ENCODE measurements at regions not wholly inside any gene's neighbourhood (a gene's known extent, or its start where the extent isn't known, plus 50 kb on each side); places are given as distances from the start of the nearest gene placed in this dataset.

- H3K9me3 ChIP-seq (ENCODE audit: control insufficient read depth, low read depth, low read length) = no peaks in the 10 kb centered on the region
- no peak overlapping the region for H3K27ac ChIP-seq (ENCODE audit: control insufficient read depth, insufficient read depth, low read length)
- FAIRE-seq (no peak), DNase-seq (ENCODE audit: low read depth, low spot score) (no peak)
- H3K9ac ChIP-seq (ENCODE audit: control insufficient read depth, extremely low read depth, insufficient read depth, low read length) = no peak overlapping the region
- peaks cover 23% of the 10 kb centered on the region for H3K27me3 ChIP-seq (ENCODE audit: control insufficient read depth, extremely low read depth, insufficient read depth, low read length)
- dilution Hi-C loops (cut with MboI; ENCODE audit: extremely low pct_ligation_motif_present, low sequenced_read_pairs) = no loop called here
- H3K4me2 ChIP-seq (ENCODE audit: control insufficient read depth, extremely low read depth, insufficient read depth, low read depth, low read length) = no peak overlapping the region
- TF ChIP-seq CTCF (optimal IDR thresholded peaks at IDR 0.05 in 1 of 3, IDR thresholded peaks at IDR 0.05 in 1 of 3, conservative IDR thresholded peaks at IDR 0.05 in 1 of 3; ENCODE audit: extremely low read depth in 1 of 3, insufficient read depth in 2 of 3, low read length in 3 of 3) (no peak), EZH2 (IDR thresholded peaks at IDR 0.05; ENCODE audit: low read length) (no peak)
- no peaks in the 10 kb centered on the region for H3K9me1 ChIP-seq (ENCODE audit: control insufficient read depth, extremely low read depth, insufficient read depth, low read length)
- H3K4me1 ChIP-seq (ENCODE audit: control insufficient read depth, extremely low read depth, insufficient read depth, low read length) = no peaks in the 10 kb centered on the region
- H3K36me3 ChIP-seq (ENCODE audit: control insufficient read depth in 2 of 2, extremely low read depth in 1 of 2, insufficient read depth in 2 of 2, low read length in 2 of 2) = no peaks in the 10 kb centered on the region
- no peaks in the 10 kb centered on the region for H4K20me1 ChIP-seq (ENCODE audit: control insufficient read depth, extremely low read depth, insufficient read depth, low read length)
- H2AFZ ChIP-seq (ENCODE audit: control insufficient read depth, low read length) = no peak overlapping the region
- H3K79me2 ChIP-seq (ENCODE audit: control insufficient read depth, insufficient read depth, low read length) = no peaks in the 10 kb centered on the region
- no peak overlapping the region for H3K4me3 ChIP-seq (ENCODE audit: control insufficient read depth in 2 of 3, extremely low read depth in 1 of 3, insufficient read depth in 2 of 3, low read depth in 1 of 3, low read length in 3 of 3)
Observed at GRCh38 chr1:29962831-29963247, 726.5 kb downstream of the PTPRU start.

DNA sequence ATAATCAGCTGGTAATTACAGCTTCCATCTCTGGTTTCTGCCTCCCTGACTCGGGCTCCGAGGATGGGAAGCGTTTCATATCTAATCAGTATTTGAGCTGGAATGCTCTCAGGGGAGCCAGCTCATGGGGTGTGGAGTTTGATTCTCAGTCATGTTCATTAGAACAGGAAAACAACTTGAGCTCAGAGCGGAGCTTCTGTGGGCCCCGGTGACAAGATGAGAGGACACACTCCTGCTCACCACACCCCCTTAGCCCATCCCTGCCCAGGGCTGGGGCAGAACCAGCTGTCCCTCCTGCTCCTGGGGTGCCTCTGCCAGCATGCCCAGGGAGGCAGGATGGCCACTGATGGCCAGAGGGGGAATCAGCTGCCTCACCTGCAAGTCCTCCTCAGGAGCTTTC, 726.0 kb downstream of the PTPRU start:
- no peak overlapping the region for H2AFZ ChIP-seq (ENCODE audit: control insufficient read depth, low read length)
- H3K4me2 ChIP-seq (ENCODE audit: control insufficient read depth, extremely low read depth, insufficient read depth, low read depth, low read length) = no peak overlapping the region
- H3K27me3 ChIP-seq (ENCODE audit: control insufficient read depth, extremely low read depth, insufficient read depth, low read length) = peaks cover 23% of the 10 kb centered on the region
- DNase-seq (ENCODE audit: low read depth, low spot score) = no peak
- H3K9me1 ChIP-seq (ENCODE audit: control insufficient read depth, extremely low read depth, insufficient read depth, low read length) = no peaks in the 10 kb centered on the region
- no peaks in the 10 kb centered on the region for H3K79me2 ChIP-seq (ENCODE audit: control insufficient read depth, insufficient read depth, low read length)
- no peaks in the 10 kb centered on the region for H4K20me1 ChIP-seq (ENCODE audit: control insufficient read depth, extremely low read depth, insufficient read depth, low read length)
- FAIRE-seq = no peak
- no peak overlapping the region for H3K27ac ChIP-seq (ENCODE audit: control insufficient read depth, insufficient read depth, low read length)
- H3K4me3 ChIP-seq (ENCODE audit: control insufficient read depth in 2 of 3, extremely low read depth in 1 of 3, insufficient read depth in 2 of 3, low read depth in 1 of 3, low read length in 3 of 3) = no peak overlapping the region
- H3K36me3 ChIP-seq (ENCODE audit: control insufficient read depth in 2 of 2, extremely low read depth in 1 of 2, insufficient read depth in 2 of 2, low read length in 2 of 2) = no peaks in the 10 kb centered on the region
- H3K9ac ChIP-seq (ENCODE audit: control insufficient read depth, extremely low read depth, insufficient read depth, low read length) = no peak overlapping the region
- dilution Hi-C loops (cut with MboI; ENCODE audit: extremely low pct_ligation_motif_present, low sequenced_read_pairs) = no loop called here
- TF ChIP-seq EZH2 (IDR thresholded peaks at IDR 0.05; ENCODE audit: low read length) (no peak), CTCF (optimal IDR thresholded peaks at IDR 0.05 in 1 of 3, IDR thresholded peaks at IDR 0.05 in 1 of 3, conservative IDR thresholded peaks at IDR 0.05 in 1 of 3; ENCODE audit: extremely low read depth in 1 of 3, insufficient read depth in 2 of 3, low read length in 3 of 3) (no peak)
- H3K4me1 ChIP-seq (ENCODE audit: control insufficient read depth, extremely low read depth, insufficient read depth, low read length) = no peaks in the 10 kb centered on the region
- H3K9me3 ChIP-seq (ENCODE audit: control insufficient read depth, low read depth, low read length) = no peaks in the 10 kb centered on the region

Measured in keratinocyte (primary cell).